K562 (cell line): ENCODE measurements at regions not wholly inside any gene's neighbourhood (a gene's known extent, or its start where the extent isn't known, plus 50 kb on each side); places are given as distances from the start of the nearest gene placed in this dataset.

Source experiments
- ATAC-seq: fragments of 200-7000 bp; cut with Tn5 transposase; 3 replicates; pipeline ENCODE4 v1.9.1; 2020; ENCODE audit warnings: moderate library complexity
- BruUV-seq: library from RNA; stranded (reverse); fragments of 400-500 nt; replicated peaks from 2 replicates; lab custom pipeline; 2021; lab: Mats Ljungman, UMichigan
- CTCF ChIA-PET: fragments of 300-600 bp; formaldehyde crosslinking; extraction: SDS; loops from one replicate; lab custom pipeline; 2021; ENCODE audit warnings: low intra/inter-chr PET ratio; lab: Yijun Ruan, JAX
- POLR2A ChIA-PET: fragments of 300-600, 350-650 bp; sonication (Branson Sonifier 250); formaldehyde crosslinking; extraction: SDS; loops from one replicate; lab custom pipeline; 2021; ENCODE audit warnings: antibody characterized with exemption, inconsistent platforms; lab: Yijun Ruan, JAX
- DNase-seq, 4 experiments: peaks; one replicate each; pipeline versions ENCODE4 v3.0.0 to v3.0.0-alpha.2; 2011 to 2018; ENCODE audit warnings: low spot score in 3 of 4, mixed read lengths in 3 of 4; ENCODE audit errors: extremely low read depth in 1 of 4
- FAIRE-seq: peaks from 2 replicates; lab custom pipeline; 2011; peaks lifted over from hg19 to GRCh38; lab: Jason Lieb, UNC
- H2AFZ ChIP-seq: 2 replicates; pipeline ENCODE4 v1.6.0; 2011; ENCODE audit warnings: low read depth, low read length, control low read depth, inconsistent platforms
- H3K27ac ChIP-seq: fragments of 200-600 bp; 3 replicates; pipeline ENCODE4 v1.8.0; 2011; ENCODE audit warnings: low read depth, mild to moderate bottlenecking, control low read depth, inconsistent platforms, low read length, moderate library complexity, mixed read lengths; ENCODE audit errors: extremely low read depth
- H3K27me3 ChIP-seq, 2 experiments: fragments of 300-600 bp in 1 of 2; 2 replicates in 1 of 2; 3 replicates in 1 of 2; pipeline versions ENCODE4 v1.6.0 to v1.8.0; 2011; ENCODE audit warnings: inconsistent platforms in 2 of 2, low read length in 2 of 2, mild to moderate bottlenecking in 1 of 2, mixed read lengths in 1 of 2, moderate library complexity in 1 of 2; ENCODE audit not compliant: control insufficient read depth in 2 of 2, insufficient read depth in 2 of 2
- H3K36me3 ChIP-seq: fragments of 300-600 bp; 3 replicates; pipeline ENCODE4 v1.8.0; 2011; ENCODE audit warnings: mild to moderate bottlenecking, low read length, inconsistent platforms; ENCODE audit not compliant: control insufficient read depth, insufficient read depth
- H3K4me1 ChIP-seq, 2 experiments: fragments of 200-600 bp in 1 of 2; replicated peaks in 1 of 2; 2 replicates in 1 of 2; 3 replicates in 1 of 2; pipeline versions ENCODE4 v1.5.1 to v1.8.0; 2011; ENCODE audit warnings: inconsistent platforms in 2 of 2, low read length in 2 of 2, mild to moderate bottlenecking in 1 of 2, mixed read lengths in 1 of 2, moderate library complexity in 1 of 2; ENCODE audit not compliant: control insufficient read depth in 2 of 2, insufficient read depth in 2 of 2
- H3K4me2 ChIP-seq: 2 replicates; pipeline ENCODE4 v1.6.1; 2011; ENCODE audit warnings: low read length, control low read depth, inconsistent platforms, mixed read lengths; ENCODE audit not compliant: insufficient read depth
- H3K4me3 ChIP-seq: fragments of 200-600 bp; sonication (generic), shearing (Covaris generic); 2 replicates; pipeline ENCODE4 v1.5.1; 2016; ENCODE audit warnings: control low read depth, inconsistent platforms
- H3K79me2 ChIP-seq: fragments of 200-600 bp; 3 replicates; pipeline ENCODE4 v1.8.0; 2011; ENCODE audit warnings: low read length, inconsistent platforms; ENCODE audit not compliant: control insufficient read depth, insufficient read depth
- H3K9ac ChIP-seq, 2 experiments: 2 replicates each; pipeline versions ENCODE4 v1.6.0 to v1.6.1; 2011; ENCODE audit warnings: low read depth in 2 of 2, low read length in 2 of 2, control low read depth in 1 of 2, inconsistent platforms in 1 of 2, mild to moderate bottlenecking in 1 of 2, mixed read lengths in 1 of 2; ENCODE audit not compliant: insufficient read depth in 1 of 2
- H3K9me1 ChIP-seq: one replicate; pipeline ENCODE4 v1.6.0; 2011; ENCODE audit warnings: inconsistent platforms, mild to moderate bottlenecking, low read length, moderate library complexity; ENCODE audit not compliant: control insufficient read depth, insufficient read depth
- H3K9me3 ChIP-seq: replicated peaks from 2 replicates; pipeline ENCODE4 v1.5.1; 2011; ENCODE audit warnings: low read depth, low read length, inconsistent platforms; ENCODE audit not compliant: control insufficient read depth, insufficient read depth
- H4K20me1 ChIP-seq: replicated peaks from 2 replicates; pipeline ENCODE4 v1.6.1; 2011; ENCODE audit warnings: low read length, inconsistent platforms, mixed read lengths; ENCODE audit not compliant: control insufficient read depth, insufficient read depth
- EZH2 ChIP-seq: IDR thresholded peaks from 2 replicates; pipeline ENCODE4 v1.6.1; 2012; ENCODE audit warnings: low read depth, mild to moderate bottlenecking, inconsistent platforms, low read length, borderline replicate concordance
- MAFG ChIP-seq: fragments of 450-650 bp; conservative IDR thresholded peaks from 2 replicates; pipeline ENCODE4 v1.6.1; 2016; ENCODE audit warnings: missing genetic modification characterization, missing compliant biosample characterization
- MAZ ChIP-seq, 2 experiments: fragments of 450-650 bp in 1 of 2; sonication (generic) in 1 of 2; formaldehyde crosslinking; IDR thresholded peaks in 1 of 2; conservative IDR thresholded peaks in 1 of 2; 2 replicates each; pipeline versions ENCODE4 v1.4.0 to v1.5.0; 2020; ENCODE audit warnings: mild to moderate bottlenecking in 1 of 2, missing genetic modification reagents in 1 of 2
- NR4A1 ChIP-seq, 2 experiments: fragments of 250-450 bp in 1 of 2; fragments of 450-650 bp in 1 of 2; sonication (Bioruptor Pico) in 1 of 2; IDR thresholded peaks; 2 replicates each; pipeline versions ENCODE4 v1.4.0 to v1.6.1; 2016 to 2020; ENCODE audit warnings: mild to moderate bottlenecking in 2 of 2, missing compliant biosample characterization in 1 of 2, missing genetic modification characterization in 1 of 2, moderate library complexity in 1 of 2
- ZNF263 ChIP-seq: sonication (generic); formaldehyde crosslinking; IDR thresholded peaks from 2 replicates; pipeline ENCODE4 v1.8.0; 2022; ENCODE audit warnings: mild to moderate bottlenecking, missing genetic modification reagents, borderline replicate concordance
- ZNF324 ChIP-seq: fragments of 250-450 bp; sonication (Bioruptor Pico); IDR thresholded peaks from 2 replicates; pipeline ENCODE4 v1.4.0; 2020; ENCODE audit warnings: mild to moderate bottlenecking
- WGBS: fragments of 100-300 bp; shearing (Covaris generic); methylation state at CpG from one replicate; pipeline ENCODE4 v1.1.6; 2016; ENCODE audit warnings: low coverage, mixed read lengths; ENCODE audit not compliant: insufficient coverage; ENCODE audit errors: missing lambda C conversion rate; 5-methylcytosine and 5-hydroxymethylcytosine counted together
- in situ Hi-C: fragments of 300-500 bp; cut with MboI; formaldehyde crosslinking; loops from 4 replicates; pipeline ENCODE4 v1.15.0; 2018; ENCODE audit warnings: inconsistent platforms, mixed read lengths
- intact Hi-C: fragments of 100-400 bp; cut with micrococcal nuclease; formaldehyde crosslinking; loops from 2 replicates; pipeline ENCODE4 v1.14.2; 2022
- TF ChIP-seq, protein P1 (sequence below): sonication (generic); formaldehyde crosslinking; IDR thresholded peaks from 2 replicates; pipeline ENCODE4 v1.8.0; 2022; ENCODE audit warnings: mild to moderate bottlenecking, missing genetic modification reagents
- TF ChIP-seq, protein P2 (sequence below): fragments of 450-650 bp; IDR thresholded peaks from 2 replicates; pipeline ENCODE4 v1.6.1; 2017; ENCODE audit warnings: mild to moderate bottlenecking, moderate library complexity
- TF ChIP-seq, protein P3 (sequence below): fragments of 250-450 bp; sonication (Bioruptor Pico); IDR thresholded peaks from 2 replicates; pipeline ENCODE4 v1.5.0; 2022; ENCODE audit warnings: mild to moderate bottlenecking

DNA sequence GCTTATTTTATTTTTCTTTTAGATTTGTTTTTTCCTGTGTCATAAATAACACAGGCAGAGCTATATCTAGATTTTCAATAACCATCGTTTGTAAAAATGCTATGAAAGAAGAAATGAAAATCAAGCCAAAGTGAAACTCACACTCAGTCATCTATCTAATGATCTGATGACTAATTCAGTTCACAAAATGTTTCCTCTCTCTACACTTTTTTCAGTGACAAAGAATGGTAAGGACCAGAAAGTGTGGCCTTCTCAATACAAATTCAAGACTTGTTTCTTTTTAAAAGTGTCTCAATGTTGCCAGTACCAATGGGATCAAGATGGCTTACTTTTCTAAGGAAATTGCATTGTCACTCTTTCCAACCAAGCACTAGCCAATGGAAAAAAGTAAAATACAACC, 282.8 kb upstream of the PKN2 start:
- TF ChIP-seq, protein P1, sequence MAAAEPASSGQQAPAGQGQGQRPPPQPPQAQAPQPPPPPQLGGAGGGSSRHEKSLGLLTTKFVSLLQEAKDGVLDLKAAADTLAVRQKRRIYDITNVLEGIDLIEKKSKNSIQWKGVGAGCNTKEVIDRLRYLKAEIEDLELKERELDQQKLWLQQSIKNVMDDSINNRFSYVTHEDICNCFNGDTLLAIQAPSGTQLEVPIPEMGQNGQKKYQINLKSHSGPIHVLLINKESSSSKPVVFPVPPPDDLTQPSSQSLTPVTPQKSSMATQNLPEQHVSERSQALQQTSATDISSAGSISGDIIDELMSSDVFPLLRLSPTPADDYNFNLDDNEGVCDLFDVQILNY (CRISPR knock-in tag) = no peak
- TF ChIP-seq MAZ (CRISPR knock-in tag; conservative IDR thresholded peaks at IDR 0.05 in 1 of 2, IDR thresholded peaks at IDR 0.05 in 1 of 2) (no peak), ZNF263 (CRISPR knock-in tag) (no peak), EZH2 (no peak), ZNF324 (CRISPR knock-in tag) (no peak), MAFG (tag) (no peak), NR4A1 (CRISPR knock-in tag; IDR thresholded peaks at IDR 0.05) (no peak), NR4A1 (tag; IDR thresholded peaks at IDR 0.05) (no peak)
- TF ChIP-seq, protein P2, sequence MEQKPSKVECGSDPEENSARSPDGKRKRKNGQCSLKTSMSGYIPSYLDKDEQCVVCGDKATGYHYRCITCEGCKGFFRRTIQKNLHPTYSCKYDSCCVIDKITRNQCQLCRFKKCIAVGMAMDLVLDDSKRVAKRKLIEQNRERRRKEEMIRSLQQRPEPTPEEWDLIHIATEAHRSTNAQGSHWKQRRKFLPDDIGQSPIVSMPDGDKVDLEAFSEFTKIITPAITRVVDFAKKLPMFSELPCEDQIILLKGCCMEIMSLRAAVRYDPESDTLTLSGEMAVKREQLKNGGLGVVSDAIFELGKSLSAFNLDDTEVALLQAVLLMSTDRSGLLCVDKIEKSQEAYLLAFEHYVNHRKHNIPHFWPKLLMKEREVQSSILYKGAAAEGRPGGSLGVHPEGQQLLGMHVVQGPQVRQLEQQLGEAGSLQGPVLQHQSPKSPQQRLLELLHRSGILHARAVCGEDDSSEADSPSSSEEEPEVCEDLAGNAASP = no peak
- TF ChIP-seq, protein P3, sequence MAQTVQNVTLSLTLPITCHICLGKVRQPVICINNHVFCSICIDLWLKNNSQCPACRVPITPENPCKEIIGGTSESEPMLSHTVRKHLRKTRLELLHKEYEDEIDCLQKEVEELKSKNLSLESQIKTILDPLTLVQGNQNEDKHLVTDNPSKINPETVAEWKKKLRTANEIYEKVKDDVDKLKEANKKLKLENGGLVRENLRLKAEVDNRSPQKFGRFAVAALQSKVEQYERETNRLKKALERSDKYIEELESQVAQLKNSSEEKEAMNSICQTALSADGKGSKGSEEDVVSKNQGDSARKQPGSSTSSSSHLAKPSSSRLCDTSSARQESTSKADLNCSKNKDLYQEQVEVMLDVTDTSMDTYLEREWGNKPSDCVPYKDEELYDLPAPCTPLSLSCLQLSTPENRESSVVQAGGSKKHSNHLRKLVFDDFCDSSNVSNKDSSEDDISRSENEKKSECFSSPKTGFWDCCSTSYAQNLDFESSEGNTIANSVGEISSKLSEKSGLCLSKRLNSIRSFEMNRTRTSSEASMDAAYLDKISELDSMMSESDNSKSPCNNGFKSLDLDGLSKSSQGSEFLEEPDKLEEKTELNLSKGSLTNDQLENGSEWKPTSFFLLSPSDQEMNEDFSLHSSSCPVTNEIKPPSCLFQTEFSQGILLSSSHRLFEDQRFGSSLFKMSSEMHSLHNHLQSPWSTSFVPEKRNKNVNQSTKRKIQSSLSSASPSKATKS (CRISPR knock-in tag) = no peak
- TF ChIP-seq, all 486 proteins: peak for 0
- ATAC-seq = no peak
- H3K4me2 ChIP-seq = no peak overlapping the region
- POLR2A ChIA-PET = no interaction called here
- no peaks in the 10 kb centered on the region for H3K4me1 ChIP-seq
- WGBS = 0% methylated on average over 1 of the region's 1 CpG
- DNase-seq = no peak
- no peaks in the 10 kb centered on the region for H3K27me3 ChIP-seq
- H3K4me3 ChIP-seq = no peak overlapping the region
- no peaks in the 10 kb centered on the region for H3K79me2 ChIP-seq
- H3K36me3 ChIP-seq = no peaks in the 10 kb centered on the region
- no peak overlapping the region for H2AFZ ChIP-seq
- in situ Hi-C loops = no loop called here
- H4K20me1 ChIP-seq = no peaks in the 10 kb centered on the region
- intact Hi-C loops = no loop called here
- no peaks in the 10 kb centered on the region for H3K9me1 ChIP-seq
- H3K27ac ChIP-seq = no peak overlapping the region
- no peak overlapping the region for H3K9ac ChIP-seq
- no peaks in the 10 kb centered on the region; the same call in 1 of the 2 replicates for H3K9me3 ChIP-seq
- no peak for FAIRE-seq
- no TSS peak for BruUV-seq
- CTCF ChIA-PET = no interaction called here
